Retinal pigment epithelial cell (primary cell): ENCODE measurements at regions not wholly inside any gene's neighbourhood (a gene's known extent, or its start where the extent isn't known, plus 50 kb on each side); places are given as distances from the start of the nearest gene placed in this dataset.

Experiments used
- DNase-seq: peaks from one replicate; pipeline ENCODE4 v3.0.0-alpha.2; 2010; ENCODE audit warnings: low read depth
- H3K4me3 ChIP-seq: 2 replicates; pipeline ENCODE4 v1.5.1; 2011; ENCODE audit warnings: mild to moderate bottlenecking, low read length, control low read depth, moderate library complexity
- TF ChIP-seq, protein P1 (sequence below): conservative IDR thresholded peaks from 2 replicates; pipeline ENCODE4 v1.5.1; 2011; ENCODE audit warnings: low read depth, low read length, control low read depth, inconsistent platforms

GRCh38 chr2:150136401-150136800, 351.1 kb downstream of the RND3 start:
- DNase-seq = no peak
- no peak overlapping the region for H3K4me3 ChIP-seq
- TF ChIP-seq, protein P1, sequence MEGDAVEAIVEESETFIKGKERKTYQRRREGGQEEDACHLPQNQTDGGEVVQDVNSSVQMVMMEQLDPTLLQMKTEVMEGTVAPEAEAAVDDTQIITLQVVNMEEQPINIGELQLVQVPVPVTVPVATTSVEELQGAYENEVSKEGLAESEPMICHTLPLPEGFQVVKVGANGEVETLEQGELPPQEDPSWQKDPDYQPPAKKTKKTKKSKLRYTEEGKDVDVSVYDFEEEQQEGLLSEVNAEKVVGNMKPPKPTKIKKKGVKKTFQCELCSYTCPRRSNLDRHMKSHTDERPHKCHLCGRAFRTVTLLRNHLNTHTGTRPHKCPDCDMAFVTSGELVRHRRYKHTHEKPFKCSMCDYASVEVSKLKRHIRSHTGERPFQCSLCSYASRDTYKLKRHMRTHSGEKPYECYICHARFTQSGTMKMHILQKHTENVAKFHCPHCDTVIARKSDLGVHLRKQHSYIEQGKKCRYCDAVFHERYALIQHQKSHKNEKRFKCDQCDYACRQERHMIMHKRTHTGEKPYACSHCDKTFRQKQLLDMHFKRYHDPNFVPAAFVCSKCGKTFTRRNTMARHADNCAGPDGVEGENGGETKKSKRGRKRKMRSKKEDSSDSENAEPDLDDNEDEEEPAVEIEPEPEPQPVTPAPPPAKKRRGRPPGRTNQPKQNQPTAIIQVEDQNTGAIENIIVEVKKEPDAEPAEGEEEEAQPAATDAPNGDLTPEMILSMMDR = no peak

GRCh38 chr2:150135223-150135883, 352.1 kb downstream of the RND3 start:
- H3K4me3 ChIP-seq = no peak overlapping the region
- peak; percentile 89 for DNase-seq
- TF ChIP-seq, protein P1 = no peak

- no peak overlapping the region for H3K4me3 ChIP-seq
- TF ChIP-seq, protein P1 = no peak
- peak; percentile 77 for DNase-seq
Measured at GRCh38 chr2:150134223-150134857, 353.1 kb downstream of the RND3 start.

- TF ChIP-seq, protein P1 = no peak
- H3K4me3 ChIP-seq = no peak overlapping the region
- peak; percentile 93 for DNase-seq
Measured at GRCh38 chr2:150133623-150134022, 353.8 kb downstream of the RND3 start.

- TF ChIP-seq, protein P1 = no peak
- H3K4me3 ChIP-seq = no peak overlapping the region
Measured at GRCh38 chr2:150129921-150130575, 357.4 kb downstream of the RND3 start.

DNA sequence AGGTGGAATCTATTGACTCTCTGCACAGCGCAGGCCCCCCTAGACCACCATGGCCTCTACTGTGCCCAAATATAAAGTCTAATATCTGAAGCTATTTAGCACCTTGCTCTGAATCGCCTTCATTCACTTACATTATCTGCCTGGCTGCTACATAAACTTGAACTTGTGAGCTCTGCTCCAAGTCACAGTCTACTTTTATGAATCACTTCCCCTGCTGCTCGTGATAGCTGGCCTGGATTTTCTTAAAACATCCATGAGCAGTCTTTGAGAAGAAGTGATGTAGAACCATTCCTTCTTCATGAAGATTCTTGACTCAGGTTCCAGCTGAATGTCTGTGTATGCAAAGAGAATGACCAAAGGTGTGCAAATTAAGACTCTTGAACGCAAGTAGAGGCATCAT, 359.5 kb downstream of the RND3 start:
- DNase-seq = no peak
- TF ChIP-seq, protein P1 = no peak
- H3K4me3 ChIP-seq = no peak overlapping the region

More at GRCh38 chr2:150129921-150130575, 357.4 kb downstream of the RND3 start:
- no peak for DNase-seq
